Kidney (tissue), 13 donors: ENCODE measurements at regions not wholly inside any gene's neighbourhood (a gene's known extent, or its start where the extent isn't known, plus 50 kb on each side); places are given as distances from the start of the nearest gene placed in this dataset.

Source experiments
- DNase-seq, 5 donors: peaks; one replicate each; pipeline ENCODE4 v3.0.0-alpha.2; 2013 to 2020
- FAIRE-seq: peaks from 2 replicates; lab custom pipeline; 2012; peaks lifted over from hg19 to GRCh38; lab: Jason Lieb, UNC
- H3K27ac ChIP-seq, 2 donors: one replicate each; pipeline ENCODE4 v1.7.0; 2013; ENCODE audit warnings: low read depth in 2 of 2, low read length in 2 of 2, inconsistent platforms in 1 of 2
- H3K27me3 ChIP-seq: one replicate; pipeline ENCODE4 v1.7.1; 2013; ENCODE audit warnings: low read length, inconsistent platforms; ENCODE audit not compliant: control insufficient read depth, insufficient read depth
- H3K36me3 ChIP-seq, 3 donors: one replicate each; pipeline versions ENCODE4 v1.7.0 to v1.7.1; 2013; ENCODE audit warnings: low read length in 3 of 3, control low read depth in 1 of 3, inconsistent platforms in 1 of 3; ENCODE audit not compliant: insufficient read depth in 3 of 3, control insufficient read depth in 2 of 3
- H3K4me1 ChIP-seq, 3 donors: one replicate each; pipeline versions ENCODE4 v1.7.0 to v1.7.1; 2013; ENCODE audit warnings: low read length in 3 of 3, inconsistent platforms in 1 of 3, low read depth in 1 of 3; ENCODE audit not compliant: control insufficient read depth in 2 of 3, insufficient read depth in 2 of 3
- H3K4me3 ChIP-seq, 3 donors: one replicate each; pipeline versions ENCODE4 v1.7.0 to v1.8.1; 2013; ENCODE audit warnings: low read length in 3 of 3, control low read depth in 1 of 3, inconsistent platforms in 1 of 3
- H3K9ac ChIP-seq, 3 donors: one replicate each; pipeline versions ENCODE4 v1.7.0 to v1.7.1; 2013; ENCODE audit warnings: low read length in 3 of 3, control low read depth in 1 of 3, inconsistent platforms in 1 of 3
- H3K9me3 ChIP-seq, 3 donors: one replicate each; pipeline versions ENCODE4 v1.7.0 to v1.7.1; 2013; ENCODE audit warnings: low read length in 3 of 3, control low read depth in 1 of 3, inconsistent platforms in 1 of 3; ENCODE audit not compliant: control insufficient read depth in 2 of 3, insufficient read depth in 1 of 3
- CTCF ChIP-seq: IDR thresholded peaks from 3 replicates; pipeline ENCODE4 v1.5.1; 2012; ENCODE audit warnings: mild to moderate bottlenecking, moderate library complexity, borderline replicate concordance; ENCODE audit not compliant: insufficient read depth; ENCODE audit errors: extremely low read depth
- intact Hi-C: fragments of 100-400 bp; cut with DNase I; formaldehyde crosslinking; loops from one replicate; pipeline ENCODE4 v1.11.1; 2022
- donor health status: control.
- donor health status: control.
- donor health status: control.
- donor health status: control.
- donor health status: control.
- donor health status: DM: yes; HTN: yes; CAD: no.
- donor health status: Normal renal cell carcinoma (clear cell type).

- Histone ChIP-seq H3K4me3 (peak overlapping the region; percentile 54 to 74 (median 56)), H3K4me1 (peaks cover 0 to 4% (median 0%) of the 10 kb centered on the region in 3 donors), H3K9ac (peak overlapping the region in 1 of 3 donors; percentile 50), H3K27me3 (peaks cover 18% of the 10 kb centered on the region), H3K9me3 (no peaks in the 10 kb centered on the region), H3K36me3 (no peaks in the 10 kb centered on the region), H3K27ac (no peak overlapping the region)
- intact Hi-C loops = no loop called here
- FAIRE-seq (no peak), DNase-seq (peak; percentile 75 to 79 (median 78))
- peak; percentile 13 for TF ChIP-seq CTCF
Measured at GRCh38 chr13:107867701-107868661, 347.4 kb downstream of the LIG4 start.

- DNase-seq = peak; percentile 48 to 64 (median 56)
- FAIRE-seq = no peak
- no peak overlapping the region for H3K27ac ChIP-seq
- H3K36me3 ChIP-seq = no peaks in the 10 kb centered on the region
- intact Hi-C loops = no loop called here
- H3K4me3 ChIP-seq = peak overlapping the region; percentile 29 to 56 (median 35)
- H3K9me3 ChIP-seq = no peaks in the 10 kb centered on the region
- peaks cover 18% of the 10 kb centered on the region for H3K27me3 ChIP-seq
- H3K9ac ChIP-seq = no peak overlapping the region
- no peak for TF ChIP-seq CTCF
- H3K4me1 ChIP-seq = peaks cover 0 to 4% (median 0%) of the 10 kb centered on the region in 3 donors
Measured at GRCh38 chr13:107866941-107867623, 348.3 kb downstream of the LIG4 start.

GRCh38 chr13:107866032-107866940 lies 349.1 kb downstream of the LIG4 start:
- peak overlapping the region; percentile 29 to 56 (median 35) for H3K4me3 ChIP-seq
- no peaks in the 10 kb centered on the region for H3K36me3 ChIP-seq
- H3K9ac ChIP-seq = peak overlapping the region in 1 of 3 donors; percentile 31
- H3K27ac ChIP-seq = no peak overlapping the region
- intact Hi-C loops = no loop called here
- no peak for TF ChIP-seq CTCF
- H3K9me3 ChIP-seq = no peaks in the 10 kb centered on the region
- FAIRE-seq = no peak
- H3K4me1 ChIP-seq = peaks cover 0 to 4% (median 0%) of the 10 kb centered on the region in 3 donors
- peaks cover 18% of the 10 kb centered on the region for H3K27me3 ChIP-seq
- peak; percentile 53 to 70 (median 64) for DNase-seq
